ENCODE measurements at regions not wholly inside any gene's neighbourhood (a gene's known extent, or its start where the extent isn't known, plus 50 kb on each side); places are given as distances from the start of the nearest gene placed in this dataset.
A peak's percentile ranks its signal among the peaks of the same experiment; 100 is the strongest.

- H3K4me3 ChIP-seq (ENCODE audit: low read length), result no peak overlapping the region
- DNase-seq (ENCODE audit: low read depth), result no peak
- TF ChIP-seq CTCF (conservative IDR thresholded peaks at IDR 0.05; ENCODE audit: low read length), result no peak
These were observed 138.4 kb downstream of the SLC17A6 start for GRCh38 chr11:22476589-22476988.

DNA sequence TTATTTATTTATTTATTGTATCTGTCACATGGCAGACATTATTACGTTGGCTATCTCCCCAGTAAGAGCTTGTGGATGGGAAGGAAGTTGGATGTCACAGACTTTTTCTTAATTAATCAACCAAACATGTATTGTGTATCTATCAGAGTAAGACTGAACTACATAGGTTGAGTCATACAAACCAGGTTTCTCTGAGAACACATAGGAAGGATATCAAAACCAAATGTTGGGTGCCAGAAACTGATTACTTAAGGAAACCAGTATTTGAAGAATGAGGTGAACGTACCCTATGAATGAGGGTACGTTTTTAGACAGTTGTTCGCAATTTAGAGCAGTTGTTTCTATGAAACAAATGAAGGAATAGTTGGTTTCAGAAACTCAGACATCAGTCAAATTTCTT, 136.4 kb downstream of the SLC17A6 start:
- DNase-seq (ENCODE audit: low read depth), result no peak
- no peak for TF ChIP-seq CTCF (conservative IDR thresholded peaks at IDR 0.05; ENCODE audit: low read length)
- no peak overlapping the region for H3K4me3 ChIP-seq (ENCODE audit: low read length)

- no peak for TF ChIP-seq CTCF (conservative IDR thresholded peaks at IDR 0.05; ENCODE audit: low read length)
- DNase-seq (ENCODE audit: low read depth), result no peak
- no peak overlapping the region for H3K4me3 ChIP-seq (ENCODE audit: low read length)
These were observed 135.4 kb downstream of the SLC17A6 start for GRCh38 chr11:22473586-22473985.

DNA sequence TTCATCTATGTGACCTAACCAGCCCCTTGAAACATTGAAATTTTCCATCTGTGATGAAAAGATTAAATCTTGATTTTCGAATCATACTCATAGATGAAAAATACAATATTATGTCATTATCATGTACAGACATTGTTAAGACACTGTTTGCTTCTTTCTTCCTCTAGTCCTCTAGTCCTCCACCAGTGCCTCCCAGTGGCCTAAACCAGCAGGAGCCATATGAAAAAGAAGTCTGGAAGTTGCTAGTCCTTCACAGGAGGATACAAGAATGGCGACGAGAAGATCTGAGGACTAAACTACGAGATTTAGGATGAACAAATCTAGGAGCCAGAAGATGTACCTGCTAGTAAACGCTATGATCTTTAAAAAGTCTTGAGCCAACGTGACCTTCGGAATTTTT, 134.1 kb downstream of the SLC17A6 start:
- no peak overlapping the region for H3K4me3 ChIP-seq (ENCODE audit: low read length)
- no peak for DNase-seq (ENCODE audit: low read depth)
- no peak; the same call in 1 of the 2 replicates for TF ChIP-seq CTCF (conservative IDR thresholded peaks at IDR 0.05; ENCODE audit: low read length)

DNA sequence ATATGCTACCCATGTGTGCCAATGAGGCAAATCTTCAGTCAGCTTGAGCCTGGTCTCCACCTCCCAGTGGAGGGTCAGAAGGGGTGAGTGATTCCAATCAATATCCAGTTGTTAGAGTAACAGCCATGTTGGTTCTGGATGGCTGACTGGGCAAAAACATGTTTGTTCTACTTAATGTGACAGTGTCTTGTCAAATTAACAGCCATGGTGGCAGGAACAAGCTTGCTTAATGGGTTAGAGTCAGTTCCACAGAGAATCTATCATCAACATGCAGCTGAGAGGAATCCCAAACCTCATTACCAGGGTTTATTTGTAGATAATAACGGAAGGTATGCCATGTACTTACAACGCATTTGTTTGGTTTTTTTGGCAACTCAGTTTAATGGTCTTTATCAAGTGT, 133.2 kb downstream of the SLC17A6 start:
- TF ChIP-seq CTCF (conservative IDR thresholded peaks at IDR 0.05; ENCODE audit: low read length), result no peak
- DNase-seq (ENCODE audit: low read depth), result no peak

GRCh38 chr11:22467741-22468140, 129.6 kb downstream of the SLC17A6 start:
- no peak for DNase-seq (ENCODE audit: low read depth)
- TF ChIP-seq CTCF (conservative IDR thresholded peaks at IDR 0.05; ENCODE audit: low read length), result no peak
- no peak overlapping the region for H3K4me3 ChIP-seq (ENCODE audit: low read length)

More for the DNA sequence above, 133.2 kb downstream of the SLC17A6 start:
- no peak overlapping the region for H3K4me3 ChIP-seq (ENCODE audit: low read length)

DNA sequence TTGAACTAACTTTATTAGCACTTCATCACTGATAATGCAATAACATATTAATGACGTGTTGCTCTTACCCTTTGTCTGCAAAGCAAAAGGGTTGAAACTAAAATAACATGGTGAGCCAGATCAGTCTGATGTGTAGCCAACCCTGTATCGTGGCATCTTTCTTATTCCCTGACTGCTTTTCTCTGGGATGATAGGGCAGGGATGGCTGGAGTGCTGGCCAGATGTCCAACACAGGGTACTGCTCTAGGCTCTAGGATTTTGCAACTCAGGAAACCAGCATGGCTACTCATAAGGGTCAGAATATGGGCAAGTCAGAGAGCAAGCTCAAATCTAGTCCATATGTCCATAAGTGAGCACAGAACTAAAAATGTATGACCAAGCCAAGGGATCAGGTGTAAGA, 129.1 kb downstream of the SLC17A6 start:
- peak; percentile 40 for DNase-seq (ENCODE audit: low read depth)
- no peak for TF ChIP-seq CTCF (conservative IDR thresholded peaks at IDR 0.05; ENCODE audit: low read length)
- H3K4me3 ChIP-seq (ENCODE audit: low read length), result no peak overlapping the region

All from AG10803 (cell line).